ENCODE measurements at regions not wholly inside any gene's neighbourhood (a gene's known extent, or its start where the extent isn't known, plus 50 kb on each side); places are given as distances from the start of the nearest gene placed in this dataset.

GRCh38 chr1:115213130-115213529 is 123.8 kb upstream of the TSPAN2 start:
- no peak for TF ChIP-seq POLR2A (IDR thresholded peaks at IDR 0.05)
- TF ChIP-seq CTCF (IDR thresholded peaks at IDR 0.05): no peak
